ENCODE measurements at regions not wholly inside any gene's neighbourhood (a gene's known extent, or its start where the extent isn't known, plus 50 kb on each side); places are given as distances from the start of the nearest gene placed in this dataset.

- no peak for TF ChIP-seq RCOR1 (IDR thresholded peaks at IDR 0.05; ENCODE audit: insufficient replicate concordance, low read length)
- TF ChIP-seq USF2 (IDR thresholded peaks at IDR 0.05; ENCODE audit: low read depth, low read length) = no peak
- no peak for TF ChIP-seq MXI1 (IDR thresholded peaks at IDR 0.05; ENCODE audit: borderline replicate concordance, low read depth, low read length)
- TF ChIP-seq NFE2L2 (IDR thresholded peaks at IDR 0.05; ENCODE audit: low read depth, low read length) = no peak
- no peak for TF ChIP-seq MAFK (IDR thresholded peaks at IDR 0.05; ENCODE audit: low read depth, low read length)
- TF ChIP-seq RFX5 (IDR thresholded peaks at IDR 0.05; ENCODE audit: low read depth, low read length) = no peak
- TF ChIP-seq CTCF (conservative IDR thresholded peaks at IDR 0.05; ENCODE audit: low read depth, low read length) = no peak
- TF ChIP-seq FOS (IDR thresholded peaks at IDR 0.05; ENCODE audit: low read depth, low read length) = no peak
- no peak for TF ChIP-seq CHD1 (IDR thresholded peaks at IDR 0.05; ENCODE audit: low read depth, low read length)
- no peak overlapping the region for H2AK5ac ChIP-seq (ENCODE audit: low read depth, low read length)
- no peak overlapping the region for H3K56ac ChIP-seq (ENCODE audit: extremely low read depth, insufficient read depth, low read length)
- H3K27ac ChIP-seq (ENCODE audit: insufficient read depth, low read length) = no peak overlapping the region
- no peaks in the 10 kb centered on the region for H3K79me1 ChIP-seq (ENCODE audit: low read depth in 1 of 2, low read length in 2 of 2)
- BruUV-seq (replicated peaks) = no TSS peak
- H3K36me3 ChIP-seq (ENCODE audit: control insufficient read depth, insufficient read depth, low read length) = no peaks in the 10 kb centered on the region
- no peak overlapping the region for H4K5ac ChIP-seq (ENCODE audit: low read depth, low read length)
- H3K4me3 ChIP-seq (ENCODE audit: insufficient read depth, low read depth, low read length) = no peak overlapping the region
- no peaks in the 10 kb centered on the region for H3K4me1 ChIP-seq (ENCODE audit: control insufficient read depth, insufficient read depth, low read length)
- H2BK5ac ChIP-seq (ENCODE audit: low read depth, low read length, poor library complexity, severe bottlenecking) = no peak overlapping the region
- no peaks in the 10 kb centered on the region for H3K9me1 ChIP-seq (ENCODE audit: insufficient read depth, low read length)
- H3K4me2 ChIP-seq (ENCODE audit: low read depth, low read length) = no peak overlapping the region
- no peak overlapping the region for H4K91ac ChIP-seq (ENCODE audit: insufficient read depth, low read depth, low read length)
- H3K4ac ChIP-seq (ENCODE audit: low read depth, low read length) = no peak overlapping the region
- no peak overlapping the region for H2AK9ac ChIP-seq (replicated peaks; ENCODE audit: low read depth, low read length, poor library complexity)
- WGBS, 2 experiments (ENCODE audit: extremely low coverage in 2 of 2, insufficient read length in 1 of 2) = no CpG with 5 or more reads among the region's 1 CpG
- no peak overlapping the region for H3K18ac ChIP-seq (ENCODE audit: low read depth, low read length)
- no peak overlapping the region for H2BK20ac ChIP-seq (ENCODE audit: low read depth, low read length)
- no peak overlapping the region for H2AFZ ChIP-seq (replicated peaks; ENCODE audit: low read length, poor library complexity)
- H3K23ac ChIP-seq (ENCODE audit: low read depth, low read length) = no peak overlapping the region
- intact Hi-C loops (cut with micrococcal nuclease) (no loop called here), dilution Hi-C loops (cut with HindIII; ENCODE audit: low sequenced_read_pairs, unreplicated experiment) (no loop called here), in situ Hi-C loops (cut with MboI; ENCODE audit: low sequenced_read_pairs) (no loop called here)
- no peaks in the 10 kb centered on the region for H3K27me3 ChIP-seq (ENCODE audit: control insufficient read depth, insufficient read depth, low read length)
- ATAC-seq (ENCODE audit: low read depth) (no peak), DNase-seq (no peak)
- no peak overlapping the region for H3K9ac ChIP-seq (ENCODE audit: low read depth, low read length)
- no peak overlapping the region for H4K8ac ChIP-seq (ENCODE audit: low read depth in 2 of 2, low read length in 2 of 2)
- peaks cover 7% of the 10 kb centered on the region; the same call in 1 of the 2 replicates for H3K9me3 ChIP-seq (ENCODE audit: control insufficient read depth, insufficient read depth, low read length)
- H2BK15ac ChIP-seq (ENCODE audit: low read depth, low read length) = no peak overlapping the region
- ChIA-PET POLR2A (ENCODE audit: unreplicated experiment) (no interaction called here), CTCF (no interaction called here)
- no peak overlapping the region for H2BK120ac ChIP-seq (ENCODE audit: low read depth, low read length)
- no peaks in the 10 kb centered on the region for H4K20me1 ChIP-seq (ENCODE audit: insufficient read depth, low read length)
- H3K14ac ChIP-seq (replicated peaks; ENCODE audit: low read depth, low read length) = no peak overlapping the region
Observed at GRCh38 chr13:83601539-83601938, 280.7 kb downstream of the SLITRK1 start.

All from IMR-90 (cell line).